Epithelial cell of prostate (primary cell): ENCODE measurements at regions not wholly inside any gene's neighbourhood (a gene's known extent, or its start where the extent isn't known, plus 50 kb on each side); places are given as distances from the start of the nearest gene placed in this dataset.
"Not testable (repeated sequence)": the region's sequence is repeated elsewhere in the genome, so short reads cannot be mapped to it uniquely, and the experiment has no call there.

Experiments used
- DNase-seq: peaks from one replicate; pipeline ENCODE4 v3.0.0-alpha.2; 2011; ENCODE audit warnings: low read depth, low spot score
- H3K27ac ChIP-seq: fragments of 450-650 bp; 2 replicates; pipeline ENCODE4 v1.5.1; 2017; ENCODE audit warnings: mild to moderate bottlenecking

- not testable (repeated sequence) for H3K27ac ChIP-seq, DNase-seq
Measured at GRCh38 chr9:29628856-29629255, 2055.6 kb upstream of the C9orf72 start.

- no peak for DNase-seq
- H3K27ac ChIP-seq, result no peak overlapping the region
Measured at GRCh38 chr9:29637471-29638237, 2064.4 kb upstream of the C9orf72 start.

GRCh38 chr9:29640507-29640906 lies 2067.2 kb upstream of the C9orf72 start:
- H3K27ac ChIP-seq, result no peak overlapping the region
- DNase-seq, result no peak

GRCh38 chr9:29644514-29644913 lies 2071.2 kb upstream of the C9orf72 start:
- no peak for DNase-seq
- no peak overlapping the region for H3K27ac ChIP-seq

GRCh38 chr9:29647451-29647850 lies 2074.2 kb upstream of the C9orf72 start:
- H3K27ac ChIP-seq, result no peak overlapping the region
- no peak for DNase-seq

- H3K27ac ChIP-seq, result no peak overlapping the region
- DNase-seq, result no peak
Measured at GRCh38 chr9:29648132-29648531, 2074.9 kb upstream of the C9orf72 start.

GRCh38 chr9:29648601-29649000 lies 2075.3 kb upstream of the C9orf72 start:
- no peak overlapping the region for H3K27ac ChIP-seq
- DNase-seq, result no peak

GRCh38 chr9:29656641-29657406 lies 2083.5 kb upstream of the C9orf72 start:
- DNase-seq, result no peak
- no peak overlapping the region for H3K27ac ChIP-seq

GRCh38 chr9:29657821-29658220 lies 2084.5 kb upstream of the C9orf72 start:
- H3K27ac ChIP-seq, result no peak overlapping the region

GRCh38 chr9:29659014-29659413 lies 2085.7 kb upstream of the C9orf72 start:
- no peak for DNase-seq
- no peak overlapping the region for H3K27ac ChIP-seq

More at GRCh38 chr9:29657821-29658220, 2084.5 kb upstream of the C9orf72 start:
- no peak for DNase-seq

GRCh38 chr9:29659736-29660135 lies 2086.5 kb upstream of the C9orf72 start:
- DNase-seq, result no peak
- H3K27ac ChIP-seq, result no peak overlapping the region

- no peak for DNase-seq
- H3K27ac ChIP-seq, result no peak overlapping the region
Measured at GRCh38 chr9:29668732-29669131, 2095.5 kb upstream of the C9orf72 start.

- DNase-seq, result no peak
- H3K27ac ChIP-seq, result no peak overlapping the region
Measured at GRCh38 chr9:29669613-29670012, 2096.3 kb upstream of the C9orf72 start.

- no peak for DNase-seq
- H3K27ac ChIP-seq, result peak overlapping the region; percentile 52
Measured at GRCh38 chr9:29685531-29685930, 2112.2 kb upstream of the C9orf72 start.

- DNase-seq, result no peak
- no peak overlapping the region for H3K27ac ChIP-seq
Measured at GRCh38 chr9:29691145-29691544, 2117.9 kb upstream of the C9orf72 start.

- no peak overlapping the region for H3K27ac ChIP-seq
- no peak for DNase-seq
Measured at GRCh38 chr9:29691758-29692407, 2118.6 kb upstream of the C9orf72 start.

GRCh38 chr9:29697011-29697410 lies 2123.7 kb upstream of the C9orf72 start:
- peak overlapping the region; percentile 32 for H3K27ac ChIP-seq
- no peak for DNase-seq

GRCh38 chr9:29701559-29701958 lies 2128.3 kb upstream of the C9orf72 start:
- no peak for DNase-seq
- peak overlapping the region; percentile 60 for H3K27ac ChIP-seq

- peak overlapping the region; percentile 60 for H3K27ac ChIP-seq
- DNase-seq, result no peak
Measured at GRCh38 chr9:29701971-29702370, 2128.7 kb upstream of the C9orf72 start.

- H3K27ac ChIP-seq, result no peak overlapping the region
- DNase-seq, result no peak
Measured at GRCh38 chr9:29714860-29715259, 2141.6 kb upstream of the C9orf72 start.

- no peak for DNase-seq
- H3K27ac ChIP-seq, result no peak overlapping the region
Measured at GRCh38 chr9:29717631-29718030, 2144.3 kb upstream of the C9orf72 start.
